Vagina (tissue), 2 donors: ENCODE measurements at regions not wholly inside any gene's neighbourhood (a gene's known extent, or its start where the extent isn't known, plus 50 kb on each side); places are given as distances from the start of the nearest gene placed in this dataset.

Experiments
- CTCF ChIP-seq, 3 experiments: fragments of 450-650 bp in 2 of 3; fragments of 200-600 bp in 1 of 3; sonication (generic) in 1 of 3; IDR thresholded peaks; one replicate each; pipeline ENCODE4 v1.5.1; 2017 to 2019; ENCODE audit warnings: antibody characterized with exemption in 3 of 3, mild to moderate bottlenecking in 2 of 3, moderate library complexity in 2 of 3
- POLR2AphosphoS5 ChIP-seq, 2 donors: sonication (generic); formaldehyde crosslinking; IDR thresholded peaks; one replicate each; pipeline ENCODE4 v1.9.0; 2017; ENCODE audit warnings: antibody characterized with exemption in 2 of 2, mild to moderate bottlenecking in 2 of 2, low read depth in 1 of 2; ENCODE audit not compliant: insufficient read depth in 1 of 2

- no peak for TF ChIP-seq CTCF (IDR thresholded peaks at IDR 0.05)
- no peak for TF ChIP-seq POLR2AphosphoS5 (IDR thresholded peaks at IDR 0.05; ENCODE audit: insufficient read depth in 1 of 2, low read depth in 1 of 2)
Observed at GRCh38 chr3:190973771-190974170, 111.3 kb upstream of the GMNC start.
